Adrenal gland (tissue), 9 donors: ENCODE measurements at regions not wholly inside any gene's neighbourhood (a gene's known extent, or its start where the extent isn't known, plus 50 kb on each side); places are given as distances from the start of the nearest gene placed in this dataset.

Experiments used
- DNase-seq, 7 donors: peaks; one replicate each; pipeline ENCODE4 v3.0.0-alpha.2; 2019 to 2020
- H3K27ac ChIP-seq, 5 donors: fragments of 200-600 bp; sonication (generic) in 4 of 5; 1 replicate in 3 of 5; 2 replicates in 2 of 5; pipeline versions ENCODE4 v1.5.1 to v1.8.0; 2016 to 2020; ENCODE audit warnings: mild to moderate bottlenecking in 1 of 5
- H3K27me3 ChIP-seq: fragments of 200-600 bp; 2 replicates; pipeline ENCODE4 v1.8.0; 2021
- H3K36me3 ChIP-seq, 2 donors: fragments of 200-600 bp; replicated peaks in 1 of 2; 1 replicate in 1 of 2; 2 replicates in 1 of 2; pipeline versions ENCODE4 v1.5.1 to v1.8.0; 2018 to 2022
- H3K4me1 ChIP-seq, 2 donors: fragments of 200-600 bp; replicated peaks in 1 of 2; 1 replicate in 1 of 2; 2 replicates in 1 of 2; pipeline versions ENCODE4 v1.5.1 to v1.8.0; 2018 to 2021
- H3K4me3 ChIP-seq, 4 donors: fragments of 200-600 bp; sonication (generic) in 3 of 4; one replicate each; pipeline ENCODE4 v1.5.1; 2016 to 2018
- H3K9me3 ChIP-seq, 3 donors: fragments of 200-600 bp; sonication (generic) in 1 of 3; replicated peaks in 1 of 3; 1 replicate in 2 of 3; 2 replicates in 1 of 3; pipeline versions ENCODE4 v1.5.1 to v1.8.0; 2016 to 2021
- POLR2A ChIP-seq, 2 donors: fragments of 450-650 bp; IDR thresholded peaks; one replicate each; pipeline ENCODE4 v1.6.1; 2017; ENCODE audit warnings: antibody characterized with exemption in 2 of 2, mild to moderate bottlenecking in 2 of 2, moderate library complexity in 1 of 2
- WGBS, 4 donors: extraction: QIAGEN DNeasy Blood & Tissue Kit in 2 of 4; methylation state at CpG; one replicate each; pipeline versions ENCODE4 v1.1.5 to v1.1.7; 2013 to 2017; 5-methylcytosine and 5-hydroxymethylcytosine counted together
- intact Hi-C, 2 donors: fragments of 100-400 bp; cut with DNase I; formaldehyde crosslinking; loops; one replicate each; pipeline versions ENCODE4 v1.14.1 to v1.15.0; 2022 to 2023
- TF ChIP-seq, protein P1 (sequence below), 6 experiments: fragments of 450-650 bp in 4 of 6; fragments of 200-600 bp in 2 of 6; sonication (generic) in 1 of 6; IDR thresholded peaks; 1 replicate in 5 of 6; 2 replicates in 1 of 6; pipeline versions ENCODE4 v1.5.1 to v1.8.0; 2016 to 2021; ENCODE audit warnings: antibody characterized with exemption in 6 of 6, mild to moderate bottlenecking in 2 of 6, moderate library complexity in 1 of 6
- donor health status: healthy with polysubstance abuse.
- donor health status: Bipolar disorder and iron deficiency.
- donor health status: DM: yes; HTN: yes; CAD: no.
- donor health status: DM: no; HTN: no; CAD: no.
- donor health status: DM: no; HTN: no; CAD: no.

DNA sequence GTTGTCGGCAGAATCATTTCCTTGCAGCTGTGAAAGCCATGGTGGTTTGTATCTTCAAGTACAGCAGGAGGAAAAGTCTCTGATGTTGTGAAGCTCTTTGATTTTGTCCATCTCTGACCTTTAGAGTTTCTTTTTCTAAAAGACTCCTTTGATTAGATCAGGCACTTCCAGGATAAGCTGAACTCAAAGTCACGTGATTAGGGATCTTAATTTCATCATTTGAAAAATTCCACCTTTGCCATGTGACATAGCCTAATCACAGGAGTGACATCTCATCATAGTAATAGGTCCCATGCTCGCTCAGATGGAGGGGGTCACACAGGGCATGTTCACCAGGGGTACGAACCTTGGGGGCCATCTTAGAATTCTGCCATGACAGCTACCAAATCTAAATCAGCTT, 441.5 kb upstream of the CDH4 start:
- intact Hi-C loops: no loop called here
- Histone ChIP-seq H3K27me3 (no peaks in the 10 kb centered on the region), H3K27ac (no peak overlapping the region), H3K4me3 (no peak overlapping the region), H3K9me3 (no peaks in the 10 kb centered on the region), H3K4me1 (no peaks in the 10 kb centered on the region), H3K36me3 (no peaks in the 10 kb centered on the region)
- no peak for DNase-seq
- TF ChIP-seq POLR2A (IDR thresholded peaks at IDR 0.05): no peak
- TF ChIP-seq, protein P1, sequence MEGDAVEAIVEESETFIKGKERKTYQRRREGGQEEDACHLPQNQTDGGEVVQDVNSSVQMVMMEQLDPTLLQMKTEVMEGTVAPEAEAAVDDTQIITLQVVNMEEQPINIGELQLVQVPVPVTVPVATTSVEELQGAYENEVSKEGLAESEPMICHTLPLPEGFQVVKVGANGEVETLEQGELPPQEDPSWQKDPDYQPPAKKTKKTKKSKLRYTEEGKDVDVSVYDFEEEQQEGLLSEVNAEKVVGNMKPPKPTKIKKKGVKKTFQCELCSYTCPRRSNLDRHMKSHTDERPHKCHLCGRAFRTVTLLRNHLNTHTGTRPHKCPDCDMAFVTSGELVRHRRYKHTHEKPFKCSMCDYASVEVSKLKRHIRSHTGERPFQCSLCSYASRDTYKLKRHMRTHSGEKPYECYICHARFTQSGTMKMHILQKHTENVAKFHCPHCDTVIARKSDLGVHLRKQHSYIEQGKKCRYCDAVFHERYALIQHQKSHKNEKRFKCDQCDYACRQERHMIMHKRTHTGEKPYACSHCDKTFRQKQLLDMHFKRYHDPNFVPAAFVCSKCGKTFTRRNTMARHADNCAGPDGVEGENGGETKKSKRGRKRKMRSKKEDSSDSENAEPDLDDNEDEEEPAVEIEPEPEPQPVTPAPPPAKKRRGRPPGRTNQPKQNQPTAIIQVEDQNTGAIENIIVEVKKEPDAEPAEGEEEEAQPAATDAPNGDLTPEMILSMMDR (IDR thresholded peaks at IDR 0.05): no peak
- WGBS, 4 donors: 57 to 83% (median 77%) methylated on average over 4 of the region's 4 CpGs

GRCh38 chr20:60812561-60812960, 439.5 kb upstream of the CDH4 start:
- H3K27ac ChIP-seq: no peak overlapping the region
- H3K9me3 ChIP-seq: no peaks in the 10 kb centered on the region
- 57 to 68% (median 62%) methylated on average over 3 of the region's 3 CpGs for WGBS, 4 donors
- H3K4me1 ChIP-seq: no peaks in the 10 kb centered on the region
- H3K36me3 ChIP-seq: no peaks in the 10 kb centered on the region
- TF ChIP-seq POLR2A (IDR thresholded peaks at IDR 0.05): no peak
- TF ChIP-seq, protein P1 (IDR thresholded peaks at IDR 0.05): no peak
- no peak for DNase-seq
- H3K4me3 ChIP-seq: no peak overlapping the region
- H3K27me3 ChIP-seq: no peaks in the 10 kb centered on the region
- intact Hi-C loops: no loop called here

DNA sequence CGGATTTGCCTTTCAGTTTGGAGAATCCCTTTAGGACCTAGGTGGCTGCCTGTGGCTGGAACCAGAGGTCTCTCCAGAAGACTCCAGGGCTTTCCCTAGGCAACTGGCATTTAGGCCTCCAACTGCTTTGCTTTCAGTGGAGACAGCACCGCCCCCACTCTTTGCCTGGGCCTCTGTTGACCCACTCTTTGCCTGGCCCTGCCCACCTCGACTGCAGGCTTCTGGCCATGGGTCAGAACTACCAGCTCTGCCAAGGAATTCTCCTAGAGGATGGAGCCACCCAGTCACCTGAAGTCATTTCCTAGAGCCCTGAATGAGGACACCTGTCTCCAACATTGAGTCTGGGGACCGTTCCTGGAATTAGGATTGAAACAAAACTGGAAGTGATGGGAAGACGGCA, 439.0 kb upstream of the CDH4 start:
- no peak for DNase-seq
- Histone ChIP-seq H3K4me1 (no peaks in the 10 kb centered on the region), H3K27me3 (no peaks in the 10 kb centered on the region), H3K36me3 (no peaks in the 10 kb centered on the region), H3K27ac (no peak overlapping the region), H3K4me3 (no peak overlapping the region), H3K9me3 (no peaks in the 10 kb centered on the region)
- intact Hi-C loops: no loop called here
- 60 to 75% (median 73%) methylated on average over 5 of the region's 5 CpGs for WGBS, 4 donors
- TF ChIP-seq, protein P1 (IDR thresholded peaks at IDR 0.05): no peak
- no peak for TF ChIP-seq POLR2A (IDR thresholded peaks at IDR 0.05)

DNA sequence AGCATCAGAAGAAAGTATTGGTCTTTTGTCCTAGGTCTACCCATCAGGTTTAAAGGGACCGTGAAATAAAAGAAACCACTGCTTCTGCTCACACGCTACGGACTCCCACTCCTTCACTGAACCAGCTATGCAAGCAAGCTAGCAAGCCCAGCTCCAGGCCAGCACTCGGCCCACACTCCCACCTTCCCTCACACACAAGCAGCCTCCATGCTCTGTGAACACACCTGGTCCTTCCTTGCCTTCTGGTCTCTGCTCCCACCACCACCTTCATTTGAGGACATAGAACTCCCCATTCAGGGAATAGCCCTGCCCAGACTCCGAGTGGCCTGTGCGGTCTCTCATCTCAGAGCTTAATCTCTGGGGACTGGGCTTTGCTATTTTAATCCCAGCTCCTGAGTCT, 436.4 kb upstream of the CDH4 start:
- Histone ChIP-seq H3K36me3 (no peaks in the 10 kb centered on the region), H3K4me1 (no peaks in the 10 kb centered on the region), H3K9me3 (no peaks in the 10 kb centered on the region), H3K4me3 (no peak overlapping the region), H3K27ac (no peak overlapping the region), H3K27me3 (no peaks in the 10 kb centered on the region)
- TF ChIP-seq, protein P1 (IDR thresholded peaks at IDR 0.05): no peak
- TF ChIP-seq POLR2A (IDR thresholded peaks at IDR 0.05): no peak
- intact Hi-C loops: no loop called here
- 75 to 87% (median 83%) methylated on average over 6 of the region's 6 CpGs for WGBS, 4 donors
- DNase-seq: no peak
